Hepatocyte (in vitro differentiated cells): ENCODE measurements at regions not wholly inside any gene's neighbourhood (a gene's known extent, or its start where the extent isn't known, plus 50 kb on each side); places are given as distances from the start of the nearest gene placed in this dataset.

ENCODE experiments used
- DNase-seq: peaks from one replicate; pipeline ENCODE4 v3.0.0-alpha.2; 2016; ENCODE audit warnings: low spot score
- H2AFZ ChIP-seq: fragments of 200-600 bp; sonication (generic); 2 replicates; pipeline ENCODE4 v1.6.0; 2016; ENCODE audit warnings: antibody characterized with exemption, mild to moderate bottlenecking
- H3K27ac ChIP-seq: fragments of 200-600 bp; sonication (generic); 2 replicates; pipeline ENCODE4 v1.5.1; 2016; ENCODE audit warnings: mild to moderate bottlenecking
- H3K27me3 ChIP-seq: fragments of 200-600 bp; sonication (generic); 2 replicates; pipeline ENCODE4 v1.6.1; 2016
- H3K36me3 ChIP-seq: fragments of 200-600 bp; sonication (generic); replicated peaks from 2 replicates; pipeline ENCODE4 v1.5.1; 2016; ENCODE audit warnings: low read depth; ENCODE audit not compliant: insufficient read depth
- H3K4me1 ChIP-seq: fragments of 200-600 bp; sonication (generic); 2 replicates; pipeline ENCODE4 v1.5.1; 2016; ENCODE audit warnings: mild to moderate bottlenecking, moderate library complexity; ENCODE audit not compliant: insufficient read depth
- H3K4me2 ChIP-seq: fragments of 200-600 bp; sonication (generic); 2 replicates; pipeline ENCODE4 v1.6.0; 2016
- H3K4me3 ChIP-seq: fragments of 200-600 bp; sonication (generic); 2 replicates; pipeline ENCODE4 v1.5.1; 2016; ENCODE audit warnings: mild to moderate bottlenecking
- H3K79me2 ChIP-seq: fragments of 200-600 bp; sonication (generic); 2 replicates; pipeline ENCODE4 v1.6.0; 2017; ENCODE audit warnings: mild to moderate bottlenecking
- H3K9me2 ChIP-seq: fragments of 200-600 bp; sonication (generic); replicated peaks from 2 replicates; pipeline ENCODE4 v1.6.0; 2017; ENCODE audit warnings: mild to moderate bottlenecking; ENCODE audit not compliant: insufficient read depth
- H3K9me3 ChIP-seq: fragments of 200-600 bp; sonication (generic); 2 replicates; pipeline ENCODE4 v1.5.1; 2016; ENCODE audit warnings: low read depth, mild to moderate bottlenecking
- H4K20me1 ChIP-seq: fragments of 200-600 bp; sonication (generic); 2 replicates; pipeline ENCODE4 v1.6.0; 2016; ENCODE audit warnings: mild to moderate bottlenecking; ENCODE audit not compliant: insufficient read depth, poor library complexity, severe bottlenecking
- EZH2 ChIP-seq: fragments of 200-600 bp; sonication (generic); IDR thresholded peaks from 2 replicates; pipeline ENCODE4 v1.6.1; 2016; ENCODE audit warnings: antibody characterized with exemption, mild to moderate bottlenecking, borderline replicate concordance
- EZH2phosphoT487 ChIP-seq: fragments of 200-600 bp; sonication (generic); IDR thresholded peaks from one replicate; pipeline ENCODE4 v1.6.1; 2018; ENCODE audit warnings: antibody characterized with exemption, mild to moderate bottlenecking, low read depth, moderate library complexity; ENCODE audit not compliant: unreplicated experiment, severe bottlenecking
- WGBS: methylation state at CpG from one replicate; pipeline ENCODE4 v1.1.6; 2016; ENCODE audit warnings: low lambda C conversion rate; ENCODE audit errors: missing lambda C conversion rate; 5-methylcytosine and 5-hydroxymethylcytosine counted together
- TF ChIP-seq, protein P1 (sequence below): fragments of 200-600 bp; sonication (generic); IDR thresholded peaks from 2 replicates; pipeline ENCODE4 v1.5.1; 2016; ENCODE audit warnings: antibody characterized with exemption, mild to moderate bottlenecking; ENCODE audit not compliant: poor library complexity

DNA sequence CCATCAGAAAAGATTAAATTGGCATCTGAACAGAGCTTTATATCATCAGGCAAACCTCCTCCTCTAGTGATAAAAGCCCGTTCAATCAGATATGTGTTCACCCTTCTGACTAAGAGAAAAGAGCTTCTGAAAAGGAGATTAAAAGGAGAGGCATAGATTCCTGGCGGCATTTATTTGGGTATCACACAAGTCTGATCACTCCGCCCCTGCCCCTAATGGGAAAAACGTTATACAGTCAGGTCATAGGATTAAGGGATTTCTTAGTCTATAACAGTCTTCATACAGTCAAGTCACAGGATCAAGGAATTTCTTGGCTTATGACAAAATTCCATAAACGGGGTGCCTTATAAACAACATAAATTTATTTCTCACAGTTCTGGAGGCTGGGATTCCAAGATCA lies 295.4 kb upstream of the SATB1 start:
- Histone ChIP-seq H3K4me2 (no peak overlapping the region), H3K9me2 (no peaks in the 10 kb centered on the region), H3K27me3 (no peaks in the 10 kb centered on the region), H3K79me2 (no peaks in the 10 kb centered on the region), H4K20me1 (no peaks in the 10 kb centered on the region), H3K4me3 (no peak overlapping the region), H3K4me1 (no peaks in the 10 kb centered on the region), H3K36me3 (no peaks in the 10 kb centered on the region), H2AFZ (no peak overlapping the region), H3K27ac (no peak overlapping the region), H3K9me3 (no peaks in the 10 kb centered on the region)
- 71% methylated on average over 5 of the region's 5 CpGs for WGBS
- TF ChIP-seq EZH2 (no peak), EZH2phosphoT487 (no peak)
- TF ChIP-seq, protein P1, sequence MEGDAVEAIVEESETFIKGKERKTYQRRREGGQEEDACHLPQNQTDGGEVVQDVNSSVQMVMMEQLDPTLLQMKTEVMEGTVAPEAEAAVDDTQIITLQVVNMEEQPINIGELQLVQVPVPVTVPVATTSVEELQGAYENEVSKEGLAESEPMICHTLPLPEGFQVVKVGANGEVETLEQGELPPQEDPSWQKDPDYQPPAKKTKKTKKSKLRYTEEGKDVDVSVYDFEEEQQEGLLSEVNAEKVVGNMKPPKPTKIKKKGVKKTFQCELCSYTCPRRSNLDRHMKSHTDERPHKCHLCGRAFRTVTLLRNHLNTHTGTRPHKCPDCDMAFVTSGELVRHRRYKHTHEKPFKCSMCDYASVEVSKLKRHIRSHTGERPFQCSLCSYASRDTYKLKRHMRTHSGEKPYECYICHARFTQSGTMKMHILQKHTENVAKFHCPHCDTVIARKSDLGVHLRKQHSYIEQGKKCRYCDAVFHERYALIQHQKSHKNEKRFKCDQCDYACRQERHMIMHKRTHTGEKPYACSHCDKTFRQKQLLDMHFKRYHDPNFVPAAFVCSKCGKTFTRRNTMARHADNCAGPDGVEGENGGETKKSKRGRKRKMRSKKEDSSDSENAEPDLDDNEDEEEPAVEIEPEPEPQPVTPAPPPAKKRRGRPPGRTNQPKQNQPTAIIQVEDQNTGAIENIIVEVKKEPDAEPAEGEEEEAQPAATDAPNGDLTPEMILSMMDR = no peak
- DNase-seq = no peak

DNA sequence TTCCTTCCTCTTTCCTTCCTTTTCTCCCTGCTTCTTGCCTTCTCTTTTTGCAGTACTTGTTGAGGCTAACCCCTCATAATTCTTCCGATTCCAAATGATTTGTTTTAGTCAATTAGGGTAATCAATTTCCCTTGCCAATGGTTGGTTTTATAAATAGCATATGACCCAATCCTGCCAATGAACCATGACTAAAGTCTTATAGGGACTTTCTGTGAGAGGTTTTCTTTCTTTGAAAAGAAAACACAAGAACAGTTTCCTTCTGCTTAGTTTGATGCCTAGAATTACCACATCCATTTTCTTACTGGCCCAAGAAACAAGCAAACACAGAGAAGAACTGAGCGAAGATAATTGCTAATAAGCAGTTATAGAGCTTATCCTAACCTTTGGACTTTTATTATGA lies 292.5 kb upstream of the SATB1 start:
- Histone ChIP-seq H3K27me3 (no peaks in the 10 kb centered on the region), H3K4me2 (no peak overlapping the region), H3K79me2 (no peaks in the 10 kb centered on the region), H3K9me3 (no peaks in the 10 kb centered on the region), H3K4me3 (no peak overlapping the region), H3K4me1 (no peaks in the 10 kb centered on the region), H4K20me1 (no peaks in the 10 kb centered on the region), H3K27ac (no peak overlapping the region), H3K36me3 (no peaks in the 10 kb centered on the region), H3K9me2 (no peaks in the 10 kb centered on the region), H2AFZ (no peak overlapping the region)
- 98% methylated on average over 2 of the region's 2 CpGs for WGBS
- TF ChIP-seq, protein P1 = no peak
- TF ChIP-seq EZH2phosphoT487 (no peak), EZH2 (no peak)
- no peak for DNase-seq

DNA sequence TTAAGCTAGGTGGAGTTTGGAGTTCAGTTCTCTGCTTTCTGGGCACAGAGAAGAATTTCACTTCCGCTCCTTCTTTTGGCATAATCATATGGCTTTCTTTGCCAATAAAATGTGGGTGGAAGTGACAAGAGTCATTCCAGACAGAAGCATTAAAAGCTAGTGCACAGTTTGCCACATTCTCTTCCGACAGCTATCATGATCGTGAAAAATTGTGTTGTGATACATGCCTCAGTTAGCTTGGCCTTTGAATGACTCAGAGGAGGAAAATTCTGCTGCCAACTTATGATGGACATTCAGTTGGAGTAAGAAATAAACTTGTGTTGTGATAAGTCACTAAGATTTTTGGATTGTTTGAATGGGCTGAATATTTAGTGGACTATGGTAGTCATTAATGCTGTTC lies 291.7 kb upstream of the SATB1 start:
- H4K20me1 ChIP-seq = no peaks in the 10 kb centered on the region
- H2AFZ ChIP-seq = no peak overlapping the region
- no peaks in the 10 kb centered on the region for H3K4me1 ChIP-seq
- H3K9me2 ChIP-seq = no peaks in the 10 kb centered on the region
- H3K36me3 ChIP-seq = no peaks in the 10 kb centered on the region
- H3K27ac ChIP-seq = no peak overlapping the region
- no peaks in the 10 kb centered on the region for H3K79me2 ChIP-seq
- no peak overlapping the region for H3K4me2 ChIP-seq
- no peak for DNase-seq
- TF ChIP-seq EZH2phosphoT487 (no peak), EZH2 (no peak)
- TF ChIP-seq, protein P1 = no peak
- H3K27me3 ChIP-seq = no peaks in the 10 kb centered on the region
- no peaks in the 10 kb centered on the region for H3K9me3 ChIP-seq
- WGBS = 88% methylated on average over 3 of the region's 3 CpGs
- H3K4me3 ChIP-seq = no peak overlapping the region

DNA sequence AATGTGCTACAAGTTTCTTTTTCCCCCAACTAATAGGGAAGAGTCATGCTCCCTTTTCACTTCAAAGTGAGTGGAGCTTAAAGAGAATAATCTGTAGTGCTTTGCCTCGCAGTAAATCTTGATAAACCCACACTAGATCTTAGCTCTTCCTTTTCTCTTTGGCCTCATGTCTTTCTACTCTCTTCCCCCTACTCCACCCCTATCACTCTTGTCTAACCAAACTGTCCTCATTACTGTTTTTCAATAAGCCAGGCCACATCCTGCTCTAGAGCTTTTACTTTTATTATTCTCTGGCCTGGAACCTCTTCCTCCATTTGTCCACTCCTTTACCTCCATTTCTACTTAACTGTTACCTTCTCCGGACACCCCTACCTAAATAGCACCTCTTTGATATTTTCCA lies 291.0 kb upstream of the SATB1 start:
- no peak overlapping the region for H3K4me3 ChIP-seq
- H3K9me3 ChIP-seq = no peaks in the 10 kb centered on the region
- no peak overlapping the region for H3K4me2 ChIP-seq
- H3K79me2 ChIP-seq = no peaks in the 10 kb centered on the region
- H3K27ac ChIP-seq = no peak overlapping the region
- H3K27me3 ChIP-seq = no peaks in the 10 kb centered on the region
- H4K20me1 ChIP-seq = no peaks in the 10 kb centered on the region
- WGBS = 62% methylated on average over 2 of the region's 2 CpGs
- no peaks in the 10 kb centered on the region for H3K4me1 ChIP-seq
- no peak overlapping the region for H2AFZ ChIP-seq
- TF ChIP-seq, protein P1 = no peak
- no peak for TF ChIP-seq EZH2
- no peak for TF ChIP-seq EZH2phosphoT487
- DNase-seq = no peak
- no peaks in the 10 kb centered on the region for H3K36me3 ChIP-seq
- no peaks in the 10 kb centered on the region for H3K9me2 ChIP-seq
